Kidney (tissue), 13 donors: ENCODE measurements at regions not wholly inside any gene's neighbourhood (a gene's known extent, or its start where the extent isn't known, plus 50 kb on each side); places are given as distances from the start of the nearest gene placed in this dataset.

Source experiments
- DNase-seq, 5 donors: peaks; one replicate each; pipeline ENCODE4 v3.0.0-alpha.2; 2013 to 2020
- FAIRE-seq: peaks from 2 replicates; lab custom pipeline; 2012; peaks lifted over from hg19 to GRCh38; lab: Jason Lieb, UNC
- H3K27ac ChIP-seq, 2 donors: one replicate each; pipeline ENCODE4 v1.7.0; 2013; ENCODE audit warnings: low read depth in 2 of 2, low read length in 2 of 2, inconsistent platforms in 1 of 2
- H3K27me3 ChIP-seq: one replicate; pipeline ENCODE4 v1.7.1; 2013; ENCODE audit warnings: low read length, inconsistent platforms; ENCODE audit not compliant: control insufficient read depth, insufficient read depth
- H3K36me3 ChIP-seq, 3 donors: one replicate each; pipeline versions ENCODE4 v1.7.0 to v1.7.1; 2013; ENCODE audit warnings: low read length in 3 of 3, control low read depth in 1 of 3, inconsistent platforms in 1 of 3; ENCODE audit not compliant: insufficient read depth in 3 of 3, control insufficient read depth in 2 of 3
- H3K4me1 ChIP-seq, 3 donors: one replicate each; pipeline versions ENCODE4 v1.7.0 to v1.7.1; 2013; ENCODE audit warnings: low read length in 3 of 3, inconsistent platforms in 1 of 3, low read depth in 1 of 3; ENCODE audit not compliant: control insufficient read depth in 2 of 3, insufficient read depth in 2 of 3
- H3K4me3 ChIP-seq, 3 donors: one replicate each; pipeline versions ENCODE4 v1.7.0 to v1.8.1; 2013; ENCODE audit warnings: low read length in 3 of 3, control low read depth in 1 of 3, inconsistent platforms in 1 of 3
- H3K9ac ChIP-seq, 3 donors: one replicate each; pipeline versions ENCODE4 v1.7.0 to v1.7.1; 2013; ENCODE audit warnings: low read length in 3 of 3, control low read depth in 1 of 3, inconsistent platforms in 1 of 3
- H3K9me3 ChIP-seq, 3 donors: one replicate each; pipeline versions ENCODE4 v1.7.0 to v1.7.1; 2013; ENCODE audit warnings: low read length in 3 of 3, control low read depth in 1 of 3, inconsistent platforms in 1 of 3; ENCODE audit not compliant: control insufficient read depth in 2 of 3, insufficient read depth in 1 of 3
- intact Hi-C: fragments of 100-400 bp; cut with DNase I; formaldehyde crosslinking; loops from one replicate; pipeline ENCODE4 v1.11.1; 2022
- TF ChIP-seq, protein P1 (sequence below): IDR thresholded peaks from 3 replicates; pipeline ENCODE4 v1.5.1; 2012; ENCODE audit warnings: mild to moderate bottlenecking, moderate library complexity, borderline replicate concordance; ENCODE audit not compliant: insufficient read depth; ENCODE audit errors: extremely low read depth
- donor health status: control.
- donor health status: control.
- donor health status: control.
- donor health status: control.
- donor health status: control.
- donor health status: DM: yes; HTN: yes; CAD: no.
- donor health status: Normal renal cell carcinoma (clear cell type).

DNA sequence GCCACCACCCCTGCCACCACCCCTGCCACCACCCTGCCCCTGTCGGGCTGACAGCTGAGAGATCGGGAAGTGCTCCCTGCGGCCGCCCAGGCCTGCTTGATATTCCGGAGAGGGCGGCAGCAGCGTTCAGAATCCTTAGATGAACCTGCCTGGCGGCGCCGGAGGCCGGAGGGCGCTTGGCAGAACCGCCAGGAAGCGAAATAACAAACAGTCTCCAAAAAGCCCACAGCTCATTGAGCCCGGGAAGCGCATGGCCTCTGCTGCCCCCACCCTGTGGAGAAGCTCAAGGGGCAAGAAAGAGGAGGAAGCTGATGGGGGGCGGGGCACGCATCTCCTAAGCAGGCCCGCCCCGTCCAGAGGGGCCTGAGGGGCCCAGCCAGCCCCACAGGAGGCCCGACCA is 92.2 kb upstream of the MBOAT2 start:
- peak; percentile 56 to 91 (median 72) for DNase-seq
- Histone ChIP-seq H3K27ac (peak overlapping the region in 1 of 2 donors; percentile 54), H3K4me1 (peaks cover 0 to 14% (median 10%) of the 10 kb centered on the region in 3 donors), H3K9ac (peak overlapping the region in 1 of 3 donors; percentile 42), H3K27me3 (no peaks in the 10 kb centered on the region), H3K4me3 (no peak overlapping the region), H3K36me3 (no peaks in the 10 kb centered on the region), H3K9me3 (no peaks in the 10 kb centered on the region)
- TF ChIP-seq, protein P1, sequence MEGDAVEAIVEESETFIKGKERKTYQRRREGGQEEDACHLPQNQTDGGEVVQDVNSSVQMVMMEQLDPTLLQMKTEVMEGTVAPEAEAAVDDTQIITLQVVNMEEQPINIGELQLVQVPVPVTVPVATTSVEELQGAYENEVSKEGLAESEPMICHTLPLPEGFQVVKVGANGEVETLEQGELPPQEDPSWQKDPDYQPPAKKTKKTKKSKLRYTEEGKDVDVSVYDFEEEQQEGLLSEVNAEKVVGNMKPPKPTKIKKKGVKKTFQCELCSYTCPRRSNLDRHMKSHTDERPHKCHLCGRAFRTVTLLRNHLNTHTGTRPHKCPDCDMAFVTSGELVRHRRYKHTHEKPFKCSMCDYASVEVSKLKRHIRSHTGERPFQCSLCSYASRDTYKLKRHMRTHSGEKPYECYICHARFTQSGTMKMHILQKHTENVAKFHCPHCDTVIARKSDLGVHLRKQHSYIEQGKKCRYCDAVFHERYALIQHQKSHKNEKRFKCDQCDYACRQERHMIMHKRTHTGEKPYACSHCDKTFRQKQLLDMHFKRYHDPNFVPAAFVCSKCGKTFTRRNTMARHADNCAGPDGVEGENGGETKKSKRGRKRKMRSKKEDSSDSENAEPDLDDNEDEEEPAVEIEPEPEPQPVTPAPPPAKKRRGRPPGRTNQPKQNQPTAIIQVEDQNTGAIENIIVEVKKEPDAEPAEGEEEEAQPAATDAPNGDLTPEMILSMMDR: peak; percentile 29
- FAIRE-seq: no peak
- intact Hi-C loops: no loop called here

DNA sequence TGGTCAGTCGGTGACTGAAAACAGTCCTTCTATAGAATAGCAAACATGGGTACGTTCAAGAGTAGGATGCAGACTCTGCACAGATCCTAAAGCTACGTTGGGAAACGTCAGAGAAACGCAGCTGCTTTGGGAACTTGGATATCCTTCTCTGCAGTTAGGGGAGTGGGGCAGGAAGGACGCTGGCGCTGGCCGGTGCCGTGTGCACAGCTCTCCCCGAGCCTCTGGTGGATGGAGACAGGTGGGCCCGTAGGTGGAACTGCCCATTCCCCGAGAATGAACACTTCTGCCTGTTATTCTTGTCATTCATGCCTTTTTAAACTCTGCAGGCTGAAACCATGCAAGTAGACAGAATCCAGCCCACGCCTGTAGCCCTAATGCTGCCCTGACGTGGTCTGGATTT is 91.7 kb upstream of the MBOAT2 start:
- H3K4me3 ChIP-seq: no peak overlapping the region
- FAIRE-seq: no peak
- H3K36me3 ChIP-seq: no peaks in the 10 kb centered on the region
- H3K4me1 ChIP-seq: peaks cover 0 to 14% (median 10%) of the 10 kb centered on the region in 3 donors
- no peaks in the 10 kb centered on the region for H3K27me3 ChIP-seq
- H3K9ac ChIP-seq: no peak overlapping the region
- no peaks in the 10 kb centered on the region for H3K9me3 ChIP-seq
- TF ChIP-seq, protein P1: no peak
- intact Hi-C loops: no loop called here
- no peak for DNase-seq
- H3K27ac ChIP-seq: peak overlapping the region in 1 of 2 donors; percentile 13

DNA sequence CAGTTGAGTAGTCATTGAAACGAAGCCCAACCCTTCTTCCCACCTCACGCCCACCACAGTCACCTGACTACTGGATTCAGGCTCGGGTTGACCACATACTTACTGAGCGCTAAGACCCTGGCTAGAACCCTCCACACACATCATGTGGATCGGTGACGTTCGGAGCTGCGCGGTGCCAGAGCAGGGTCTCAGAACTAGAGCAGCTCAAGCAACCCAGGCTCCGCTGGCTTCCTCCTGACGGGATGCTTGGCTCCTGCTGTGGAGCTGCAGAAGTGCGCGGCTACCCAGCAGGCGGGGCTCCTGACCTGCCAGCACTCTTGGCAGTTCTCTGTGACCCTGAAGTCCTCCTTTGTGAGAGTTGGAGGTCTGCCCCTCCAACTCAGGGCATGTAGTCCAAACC is 90.6 kb upstream of the MBOAT2 start:
- FAIRE-seq: no peak
- intact Hi-C loops: no loop called here
- Histone ChIP-seq H3K36me3 (no peaks in the 10 kb centered on the region), H3K27me3 (no peaks in the 10 kb centered on the region), H3K4me1 (peaks cover 0 to 14% (median 10%) of the 10 kb centered on the region in 3 donors), H3K4me3 (no peak overlapping the region), H3K27ac (no peak overlapping the region), H3K9me3 (no peaks in the 10 kb centered on the region), H3K9ac (no peak overlapping the region)
- DNase-seq: no peak
- TF ChIP-seq, protein P1: no peak

GRCh38 chr2:9093324-9093723 is 89.8 kb upstream of the MBOAT2 start:
- intact Hi-C loops: no loop called here
- H3K4me3 ChIP-seq: no peak overlapping the region
- no peak overlapping the region for H3K9ac ChIP-seq
- TF ChIP-seq, protein P1: no peak
- no peaks in the 10 kb centered on the region for H3K9me3 ChIP-seq
- no peak for DNase-seq
- peaks cover 0 to 12% (median 4%) of the 10 kb centered on the region in 3 donors for H3K4me1 ChIP-seq
- no peak for FAIRE-seq
- no peaks in the 10 kb centered on the region for H3K27me3 ChIP-seq
- H3K27ac ChIP-seq: no peak overlapping the region
- H3K36me3 ChIP-seq: no peaks in the 10 kb centered on the region
